ENCODE measurements at regions not wholly inside any gene's neighbourhood (a gene's known extent, or its start where the extent isn't known, plus 50 kb on each side); places are given as distances from the start of the nearest gene placed in this dataset.
A peak's percentile ranks its signal among the peaks of the same experiment; 100 is the strongest.

GRCh38 chr1:37323486-37324377 lies 150.6 kb upstream of the ZC3H12A start:
- intact Hi-C loops (cut with micrococcal nuclease): loop anchor here (2.0 to 10.0 kb wide), 4 partner anchors 226 to 771 kb away; no protein-coding TSS in a partner anchor
- H3K4me3 ChIP-seq (replicated peaks in 1 of 2; ENCODE audit: low read depth in 1 of 2, low read length in 2 of 2): no peak overlapping the region
- CTCF ChIA-PET: interaction anchor here (1.1 kb wide), 1 partner anchor 748 kb away, joined by 3 read pairs; no protein-coding TSS in a partner anchor
- peaks cover 32% of the 10 kb centered on the region for H3K27me3 ChIP-seq (ENCODE audit: insufficient read depth, low read length)
- H3K9me3 ChIP-seq (ENCODE audit: control insufficient read depth in 1 of 2, insufficient read depth in 1 of 2, low read depth in 1 of 2, low read length in 2 of 2): peaks cover 0 to 4% of the 10 kb centered on the region in 2 experiments; a peak in 1 of 4 replicates
- no peak overlapping the region for H3K4me2 ChIP-seq (ENCODE audit: low read length)
- no TSS peak for BruUV-seq (replicated peaks)
- no peaks in the 10 kb centered on the region for H3K4me1 ChIP-seq (ENCODE audit: control insufficient read depth in 1 of 2, insufficient read depth in 2 of 2, low read length in 2 of 2)
- H2AFZ ChIP-seq (ENCODE audit: low read depth, low read length, poor library complexity, severe bottlenecking): no peak overlapping the region
- no peak overlapping the region for H3K9ac ChIP-seq (ENCODE audit: low read length)
- no peaks in the 10 kb centered on the region for H3K79me2 ChIP-seq (ENCODE audit: insufficient read depth, low read length)
- H3K36me3 ChIP-seq (ENCODE audit: control insufficient read depth in 1 of 2, insufficient read depth in 2 of 2, low read length in 2 of 2): no peaks in the 10 kb centered on the region
- H3K27ac ChIP-seq (ENCODE audit: low read depth, low read length): no peak overlapping the region
- no peaks in the 10 kb centered on the region for H3K9me2 ChIP-seq (ENCODE audit: insufficient read depth)
- peak; percentile 80 for TF ChIP-seq RAD21 (IDR thresholded peaks at IDR 0.05; ENCODE audit: low read depth)
- peak; percentile 65 to 89 (median 86) for TF ChIP-seq CTCF (IDR thresholded peaks at IDR 0.05 in 2 of 3, conservative IDR thresholded peaks at IDR 0.05 in 1 of 3; ENCODE audit: borderline replicate concordance in 1 of 3, insufficient read depth in 1 of 3, low read depth in 2 of 3, low read length in 2 of 3)
- TF ChIP-seq SP1 (IDR thresholded peaks at IDR 0.05; ENCODE audit: low read depth): no peak
- no peak for DNase-seq (ENCODE audit: low read depth, low spot score)
- POLR2A ChIA-PET: no interaction called here
- RAD21 ChIA-PET (ENCODE audit: low non-redundant PET in 1 of 2, low total read pairs in 2 of 2, uncharacterized antibody in 2 of 2, unreplicated experiment in 2 of 2): no interaction called here
- ATAC-seq: peak; percentile 69
- H4K20me1 ChIP-seq (ENCODE audit: insufficient read depth): no peaks in the 10 kb centered on the region

- Histone ChIP-seq H3K4me2 (ENCODE audit: low read length) (no peak overlapping the region), H4K20me1 (ENCODE audit: insufficient read depth) (no peaks in the 10 kb centered on the region), H3K4me3 (replicated peaks in 1 of 2; ENCODE audit: low read depth in 1 of 2, low read length in 2 of 2) (no peak overlapping the region), H3K4me1 (ENCODE audit: control insufficient read depth in 1 of 2, insufficient read depth in 2 of 2, low read length in 2 of 2) (no peaks in the 10 kb centered on the region), H3K9me2 (ENCODE audit: insufficient read depth) (no peaks in the 10 kb centered on the region), H3K27ac (ENCODE audit: low read depth, low read length) (no peak overlapping the region), H3K27me3 (ENCODE audit: insufficient read depth, low read length) (peaks cover 29% of the 10 kb centered on the region), H3K9me3 (ENCODE audit: control insufficient read depth in 1 of 2, insufficient read depth in 1 of 2, low read depth in 1 of 2, low read length in 2 of 2) (peaks cover 0 to 4% of the 10 kb centered on the region in 2 experiments; a peak in 1 of 4 replicates), H3K9ac (ENCODE audit: low read length) (no peak overlapping the region), H3K79me2 (ENCODE audit: insufficient read depth, low read length) (no peaks in the 10 kb centered on the region), H2AFZ (ENCODE audit: low read depth, low read length, poor library complexity, severe bottlenecking) (no peak overlapping the region), H3K36me3 (ENCODE audit: control insufficient read depth in 1 of 2, insufficient read depth in 2 of 2, low read length in 2 of 2) (no peaks in the 10 kb centered on the region)
- no peak for TF ChIP-seq POLR2AphosphoS5 (IDR thresholded peaks at IDR 0.05; ENCODE audit: low read depth, low read length)
- no TSS peak for BruUV-seq (replicated peaks)
- ChIA-PET POLR2A (no interaction called here), RAD21 (ENCODE audit: low non-redundant PET in 1 of 2, low total read pairs in 2 of 2, uncharacterized antibody in 2 of 2, unreplicated experiment in 2 of 2) (no interaction called here), CTCF (no interaction called here)
- intact Hi-C loops (cut with micrococcal nuclease): loop anchor here (10.0 kb wide), 1 partner anchor 710 kb away; no protein-coding TSS in a partner anchor
- ATAC-seq (no peak), DNase-seq (ENCODE audit: low read depth, low spot score) (no peak)
These were observed 149.4 kb upstream of the ZC3H12A start for GRCh38 chr1:37325010-37325409.

Measured in HCT116 (cell line).